Calu3 (cell line): ENCODE measurements at regions not wholly inside any gene's neighbourhood (a gene's known extent, or its start where the extent isn't known, plus 50 kb on each side); places are given as distances from the start of the nearest gene placed in this dataset.
"Not testable (repeated sequence)": the region's sequence is repeated elsewhere in the genome, so short reads cannot be mapped to it uniquely, and the experiment has no call there.

Experiments used
- BruUV-seq: library from RNA; stranded (reverse); fragments of 400-500 nt; replicated peaks from 2 replicates; lab custom pipeline; 2021; lab: Mats Ljungman, UMichigan
- CTCF ChIA-PET: fragments of 300-600 bp; sonication (Branson Sonifier 250); formaldehyde crosslinking; loops from one replicate; lab custom pipeline; 2022; ENCODE audit warnings: antibody characterized with exemption; lab: Charles Lee
- DNase-seq: peaks from one replicate; pipeline ENCODE4 v3.0.0; 2022
- H3K27ac Mint-ChIP-seq: one replicate; pipeline ENCODE4 v1.8.0; 2022; ENCODE audit warnings: mixed read lengths; ENCODE audit not compliant: unreplicated experiment
- H3K27me3 Mint-ChIP-seq: one replicate; pipeline ENCODE4 v1.8.0; 2022; ENCODE audit warnings: mixed read lengths; ENCODE audit not compliant: unreplicated experiment
- H3K36me3 Mint-ChIP-seq: one replicate; pipeline ENCODE4 v1.8.0; 2022; ENCODE audit warnings: mild to moderate bottlenecking, moderate library complexity, mixed read lengths; ENCODE audit not compliant: insufficient read depth, unreplicated experiment
- H3K4me1 Mint-ChIP-seq: one replicate; pipeline ENCODE4 v1.8.0; 2022; ENCODE audit warnings: mild to moderate bottlenecking, low read depth, mixed read lengths; ENCODE audit not compliant: unreplicated experiment
- H3K4me3 Mint-ChIP-seq: one replicate; pipeline ENCODE4 v1.8.0; 2022; ENCODE audit warnings: mild to moderate bottlenecking, low read depth, moderate library complexity, mixed read lengths; ENCODE audit not compliant: unreplicated experiment
- H3K9me3 Mint-ChIP-seq: one replicate; pipeline ENCODE4 v1.8.0; 2022; ENCODE audit warnings: low read depth, mixed read lengths; ENCODE audit not compliant: unreplicated experiment
- CTCF ChIP-seq: fragments of 200-600 bp; IDR thresholded peaks from one replicate; pipeline ENCODE4 v1.8.0; 2022; ENCODE audit warnings: antibody characterized with exemption; ENCODE audit not compliant: unreplicated experiment
- intact Hi-C: fragments of 100-400 bp; cut with micrococcal nuclease; formaldehyde crosslinking; loops from one replicate; pipeline ENCODE4 v1.10.0; 2022; ENCODE audit not compliant: unreplicated experiment

- Mint-ChIP-seq H3K27ac (no peak overlapping the region), H3K9me3 (peaks cover 15% of the 10 kb centered on the region), H3K4me3 (no peak overlapping the region), H3K36me3 (no peaks in the 10 kb centered on the region), H3K4me1 (no peaks in the 10 kb centered on the region), H3K27me3 (no peaks in the 10 kb centered on the region)
- CTCF ChIA-PET, result no interaction called here
- intact Hi-C loops, result no loop called here
- TF ChIP-seq CTCF, result no peak
- no peak for DNase-seq
- BruUV-seq, result no TSS peak
Measured at GRCh38 chr10:105729428-105729827, 1088.3 kb downstream of the SORCS3 start.

- H3K4me3 Mint-ChIP-seq, CTCF ChIA-PET, BruUV-seq, H3K27ac Mint-ChIP-seq, intact Hi-C loops, H3K36me3 Mint-ChIP-seq, DNase-seq, H3K27me3 Mint-ChIP-seq, H3K4me1 Mint-ChIP-seq: not testable (repeated sequence)
- H3K9me3 Mint-ChIP-seq, result peaks cover 15% of the 10 kb centered on the region
Measured at GRCh38 chr10:105727586-105727985, 1086.5 kb downstream of the SORCS3 start.

- intact Hi-C loops, result no loop called here
- CTCF ChIA-PET, result no interaction called here
- no peak overlapping the region for H3K4me3 Mint-ChIP-seq
- BruUV-seq, result no TSS peak
- no peaks in the 10 kb centered on the region for H3K36me3 Mint-ChIP-seq
- H3K9me3 Mint-ChIP-seq, result peaks cover 15% of the 10 kb centered on the region
- no peak overlapping the region for H3K27ac Mint-ChIP-seq
- DNase-seq, result no peak
- H3K4me1 Mint-ChIP-seq, result no peaks in the 10 kb centered on the region
- TF ChIP-seq CTCF, result no peak
- H3K27me3 Mint-ChIP-seq, result no peaks in the 10 kb centered on the region
Measured at GRCh38 chr10:105727131-105727530, 1086.0 kb downstream of the SORCS3 start.

- Mint-ChIP-seq H3K4me3 (no peak overlapping the region), H3K4me1 (no peaks in the 10 kb centered on the region), H3K27ac (no peak overlapping the region), H3K9me3 (peaks cover 15% of the 10 kb centered on the region), H3K27me3 (no peaks in the 10 kb centered on the region), H3K36me3 (no peaks in the 10 kb centered on the region)
- CTCF ChIA-PET, result no interaction called here
- no TSS peak for BruUV-seq
- DNase-seq, result no peak
- no peak for TF ChIP-seq CTCF
- intact Hi-C loops, result no loop called here
Measured at GRCh38 chr10:105726149-105726548, 1085.1 kb downstream of the SORCS3 start.

- H3K4me3 Mint-ChIP-seq, result no peak overlapping the region
- BruUV-seq, result no TSS peak
- DNase-seq, result no peak
- H3K9me3 Mint-ChIP-seq, result peaks cover 15% of the 10 kb centered on the region
- H3K36me3 Mint-ChIP-seq, result no peaks in the 10 kb centered on the region
- intact Hi-C loops, result no loop called here
- H3K4me1 Mint-ChIP-seq, result no peaks in the 10 kb centered on the region
- H3K27me3 Mint-ChIP-seq, result no peaks in the 10 kb centered on the region
- H3K27ac Mint-ChIP-seq, result no peak overlapping the region
- CTCF ChIA-PET, result no interaction called here
- TF ChIP-seq CTCF, result no peak
Measured at GRCh38 chr10:105725007-105725406, 1083.9 kb downstream of the SORCS3 start.
